Vagina (tissue), 2 donors: ENCODE measurements at regions not wholly inside any gene's neighbourhood (a gene's known extent, or its start where the extent isn't known, plus 50 kb on each side); places are given as distances from the start of the nearest gene placed in this dataset.

ENCODE experiments used
- DNase-seq, 2 donors: peaks; one replicate each; pipeline ENCODE4 v3.0.0-alpha.2; 2017; ENCODE audit errors: extremely low spot score in 2 of 2
- H3K27ac ChIP-seq: fragments of 200-600 bp; sonication (generic); one replicate; pipeline ENCODE4 v1.5.1; 2019
- H3K27me3 ChIP-seq: fragments of 200-600 bp; sonication (generic); one replicate; pipeline ENCODE4 v1.5.1; 2019
- H3K36me3 ChIP-seq, 2 donors: fragments of 200-600 bp; sonication (generic); one replicate each; pipeline ENCODE4 v1.5.1; 2017 to 2019
- H3K4me1 ChIP-seq: fragments of 200-600 bp; sonication (generic); one replicate; pipeline ENCODE4 v1.5.1; 2019
- H3K4me3 ChIP-seq, 2 donors: fragments of 200-600 bp; sonication (generic); 1 replicate in 1 of 2; 2 replicates in 1 of 2; pipeline ENCODE4 v1.5.1; 2016 to 2019
- H3K9me3 ChIP-seq: fragments of 200-600 bp; sonication (generic); one replicate; pipeline ENCODE4 v1.5.1; 2019
- POLR2A ChIP-seq, 2 donors: fragments of 450-650 bp; IDR thresholded peaks; one replicate each; pipeline ENCODE4 v1.6.1; 2017; ENCODE audit warnings: antibody characterized with exemption in 2 of 2, mild to moderate bottlenecking in 2 of 2, moderate library complexity in 2 of 2
- POLR2AphosphoS5 ChIP-seq, 2 donors: sonication (generic); formaldehyde crosslinking; IDR thresholded peaks; one replicate each; pipeline ENCODE4 v1.9.0; 2017; ENCODE audit warnings: antibody characterized with exemption in 2 of 2, mild to moderate bottlenecking in 2 of 2, low read depth in 1 of 2; ENCODE audit not compliant: insufficient read depth in 1 of 2
- intact Hi-C: fragments of 100-400 bp; cut with DNase I; formaldehyde crosslinking; loops from one replicate; pipeline ENCODE4 v1.15.1; 2023
- TF ChIP-seq, protein P1 (sequence below), 3 experiments: fragments of 450-650 bp in 2 of 3; fragments of 200-600 bp in 1 of 3; sonication (generic) in 1 of 3; IDR thresholded peaks; one replicate each; pipeline ENCODE4 v1.5.1; 2017 to 2019; ENCODE audit warnings: antibody characterized with exemption in 3 of 3, mild to moderate bottlenecking in 2 of 3, moderate library complexity in 2 of 3

DNA sequence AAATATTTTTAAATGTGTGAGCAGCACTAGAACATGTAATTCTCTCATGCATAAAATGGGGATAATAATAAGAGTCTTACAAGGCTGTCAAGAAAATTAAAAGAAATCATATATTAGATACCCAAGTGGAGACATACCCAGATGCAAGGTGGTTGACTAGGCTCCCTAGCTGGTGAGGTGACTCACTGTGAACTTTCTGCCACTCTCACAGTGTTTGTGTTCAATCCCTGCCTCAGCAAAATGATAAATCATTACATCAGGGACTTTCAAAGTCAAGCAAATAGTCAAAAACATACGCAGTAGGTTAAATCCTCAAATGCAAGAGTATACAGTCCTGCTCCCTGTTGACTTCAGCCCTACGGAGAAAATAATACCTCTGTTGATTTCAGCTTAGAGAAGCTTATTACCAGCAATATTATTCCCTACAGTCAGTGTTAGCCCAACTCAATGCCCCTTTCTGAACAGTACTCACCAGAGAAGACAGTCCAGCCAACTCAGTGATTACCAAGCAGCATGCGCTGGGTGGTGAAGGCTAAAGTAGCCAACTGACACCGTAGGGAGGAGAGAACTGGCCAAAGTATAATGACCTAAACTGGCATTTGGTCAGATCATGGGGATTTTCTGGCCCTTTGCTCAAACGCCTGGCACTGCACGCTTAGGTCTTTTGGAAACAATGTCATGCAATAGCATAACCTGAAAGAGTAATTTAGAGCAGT lies 73.1 kb upstream of the BARX2 start:
- no peaks in the 10 kb centered on the region for H3K27me3 ChIP-seq
- H3K9me3 ChIP-seq = no peaks in the 10 kb centered on the region
- H3K4me1 ChIP-seq = no peaks in the 10 kb centered on the region
- intact Hi-C loops = no loop called here
- no peak overlapping the region for H3K4me3 ChIP-seq
- TF ChIP-seq, protein P1, sequence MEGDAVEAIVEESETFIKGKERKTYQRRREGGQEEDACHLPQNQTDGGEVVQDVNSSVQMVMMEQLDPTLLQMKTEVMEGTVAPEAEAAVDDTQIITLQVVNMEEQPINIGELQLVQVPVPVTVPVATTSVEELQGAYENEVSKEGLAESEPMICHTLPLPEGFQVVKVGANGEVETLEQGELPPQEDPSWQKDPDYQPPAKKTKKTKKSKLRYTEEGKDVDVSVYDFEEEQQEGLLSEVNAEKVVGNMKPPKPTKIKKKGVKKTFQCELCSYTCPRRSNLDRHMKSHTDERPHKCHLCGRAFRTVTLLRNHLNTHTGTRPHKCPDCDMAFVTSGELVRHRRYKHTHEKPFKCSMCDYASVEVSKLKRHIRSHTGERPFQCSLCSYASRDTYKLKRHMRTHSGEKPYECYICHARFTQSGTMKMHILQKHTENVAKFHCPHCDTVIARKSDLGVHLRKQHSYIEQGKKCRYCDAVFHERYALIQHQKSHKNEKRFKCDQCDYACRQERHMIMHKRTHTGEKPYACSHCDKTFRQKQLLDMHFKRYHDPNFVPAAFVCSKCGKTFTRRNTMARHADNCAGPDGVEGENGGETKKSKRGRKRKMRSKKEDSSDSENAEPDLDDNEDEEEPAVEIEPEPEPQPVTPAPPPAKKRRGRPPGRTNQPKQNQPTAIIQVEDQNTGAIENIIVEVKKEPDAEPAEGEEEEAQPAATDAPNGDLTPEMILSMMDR (IDR thresholded peaks at IDR 0.05) = no peak
- TF ChIP-seq POLR2AphosphoS5 (IDR thresholded peaks at IDR 0.05; ENCODE audit: insufficient read depth in 1 of 2, low read depth in 1 of 2) (no peak), POLR2A (IDR thresholded peaks at IDR 0.05) (no peak)
- no peak overlapping the region for H3K27ac ChIP-seq
- H3K36me3 ChIP-seq = no peaks in the 10 kb centered on the region
- DNase-seq = no peak

DNA sequence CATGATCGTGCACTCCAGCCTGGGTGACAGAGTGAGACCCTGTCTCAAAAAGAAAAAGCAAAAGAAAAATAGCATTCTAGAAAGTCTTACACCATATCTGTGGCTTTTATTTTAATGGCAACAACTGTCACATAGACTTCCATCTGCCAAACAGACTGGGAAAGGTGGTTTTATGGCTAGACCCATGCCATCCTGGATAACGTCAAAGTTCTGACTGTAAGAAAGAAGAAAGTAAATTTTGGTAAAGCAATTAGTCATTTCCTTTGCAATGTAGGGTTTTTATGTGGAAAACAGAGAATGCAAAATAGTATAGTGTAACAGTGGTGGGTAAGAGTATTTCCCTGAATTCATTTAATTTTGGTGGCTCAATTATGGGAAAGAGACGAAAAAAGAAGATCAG lies 75.5 kb upstream of the BARX2 start:
- Histone ChIP-seq H3K4me3 (no peak overlapping the region), H3K27me3 (no peaks in the 10 kb centered on the region), H3K36me3 (no peaks in the 10 kb centered on the region), H3K27ac (no peak overlapping the region), H3K4me1 (no peaks in the 10 kb centered on the region), H3K9me3 (no peaks in the 10 kb centered on the region)
- no peak for TF ChIP-seq POLR2AphosphoS5 (IDR thresholded peaks at IDR 0.05; ENCODE audit: insufficient read depth in 1 of 2, low read depth in 1 of 2)
- TF ChIP-seq, protein P1 (IDR thresholded peaks at IDR 0.05) = no peak
- TF ChIP-seq POLR2A (IDR thresholded peaks at IDR 0.05) = no peak
- DNase-seq = no peak
- intact Hi-C loops = no loop called here

DNA sequence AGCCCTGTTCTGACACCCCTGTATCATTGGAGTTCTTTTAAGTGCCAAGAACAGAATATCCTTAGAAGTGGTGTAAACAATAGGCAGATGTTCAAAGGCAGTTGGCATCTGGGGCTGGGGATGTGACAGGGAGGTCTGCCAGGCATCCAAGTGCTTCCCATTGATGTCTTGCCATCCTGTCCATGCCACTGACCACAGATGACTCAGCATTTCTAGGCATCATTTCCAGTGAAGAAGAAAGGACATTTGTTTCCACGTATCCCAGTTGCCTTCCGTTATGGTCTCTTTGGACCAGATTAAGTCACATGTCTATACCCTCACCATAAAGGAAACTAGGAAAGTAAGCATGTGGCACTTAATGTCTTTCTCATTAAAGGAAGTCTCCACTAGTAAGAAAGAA lies 76.7 kb upstream of the BARX2 start:
- H3K4me3 ChIP-seq = no peak overlapping the region
- H3K27ac ChIP-seq = no peak overlapping the region
- intact Hi-C loops = no loop called here
- no peaks in the 10 kb centered on the region for H3K27me3 ChIP-seq
- TF ChIP-seq, protein P1 (IDR thresholded peaks at IDR 0.05) = no peak
- TF ChIP-seq POLR2A (IDR thresholded peaks at IDR 0.05) (no peak), POLR2AphosphoS5 (IDR thresholded peaks at IDR 0.05; ENCODE audit: insufficient read depth in 1 of 2, low read depth in 1 of 2) (no peak)
- no peaks in the 10 kb centered on the region for H3K9me3 ChIP-seq
- DNase-seq = no peak
- H3K36me3 ChIP-seq = no peaks in the 10 kb centered on the region
- H3K4me1 ChIP-seq = no peaks in the 10 kb centered on the region

DNA sequence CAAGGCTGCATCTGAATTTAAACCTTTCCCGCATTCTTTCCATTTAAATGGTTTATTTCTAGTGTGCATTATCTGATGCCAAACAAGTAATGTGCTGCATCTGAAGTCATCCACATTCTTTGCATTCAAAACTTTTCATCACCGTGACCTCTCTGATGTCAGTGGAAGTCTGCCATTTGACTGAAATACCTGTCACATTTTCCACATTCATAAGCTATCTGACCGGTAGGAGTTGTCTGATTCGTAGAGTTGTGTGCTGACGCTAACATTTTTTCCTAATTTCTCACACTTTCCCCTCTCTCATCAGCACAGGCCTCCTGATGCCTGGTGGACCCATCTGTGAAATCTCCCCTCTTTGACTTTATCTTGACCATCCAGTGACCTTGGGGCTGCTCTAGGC lies 79.9 kb upstream of the BARX2 start:
- H3K27me3 ChIP-seq = no peaks in the 10 kb centered on the region
- no peaks in the 10 kb centered on the region for H3K9me3 ChIP-seq
- no peaks in the 10 kb centered on the region for H3K36me3 ChIP-seq
- no peaks in the 10 kb centered on the region for H3K4me1 ChIP-seq
- DNase-seq = no peak
- TF ChIP-seq, protein P1 (IDR thresholded peaks at IDR 0.05) = no peak
- no peak for TF ChIP-seq POLR2AphosphoS5 (IDR thresholded peaks at IDR 0.05; ENCODE audit: insufficient read depth in 1 of 2, low read depth in 1 of 2)
- no peak for TF ChIP-seq POLR2A (IDR thresholded peaks at IDR 0.05)
- no peak overlapping the region for H3K27ac ChIP-seq
- no peak overlapping the region for H3K4me3 ChIP-seq
- intact Hi-C loops = no loop called here

DNA sequence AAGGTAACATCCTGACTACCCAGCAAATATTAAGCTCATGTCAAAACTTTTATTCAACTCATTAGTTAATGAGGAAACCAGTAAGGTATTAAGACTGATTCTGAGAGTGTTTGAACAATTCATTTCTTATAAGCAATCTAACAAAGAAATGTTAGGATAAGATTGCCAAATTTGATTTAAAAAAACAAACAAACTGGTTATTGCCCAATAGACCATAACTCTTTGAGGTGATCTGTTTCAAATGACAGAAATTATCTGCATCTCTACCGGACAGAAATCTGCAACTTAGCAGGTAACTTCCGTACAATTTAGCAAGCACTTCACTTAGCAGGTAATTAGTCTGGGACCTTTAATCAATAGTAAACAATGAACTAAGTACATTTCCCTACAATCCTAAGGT lies 82.9 kb upstream of the BARX2 start:
- no peaks in the 10 kb centered on the region for H3K9me3 ChIP-seq
- TF ChIP-seq POLR2A (IDR thresholded peaks at IDR 0.05) = no peak
- H3K36me3 ChIP-seq = no peaks in the 10 kb centered on the region
- no peaks in the 10 kb centered on the region for H3K27me3 ChIP-seq
- no peak overlapping the region for H3K27ac ChIP-seq
- H3K4me3 ChIP-seq = no peak overlapping the region
- no peaks in the 10 kb centered on the region for H3K4me1 ChIP-seq
- DNase-seq = no peak
- intact Hi-C loops = no loop called here
